NCI-H345 treated with DMSO at 0.1 percent for 48 hours (cell line): ENCODE measurements at regions not wholly inside any gene's neighbourhood (a gene's known extent, or its start where the extent isn't known, plus 50 kb on each side); places are given as distances from the start of the nearest gene placed in this dataset.
"Not testable (repeated sequence)": the region's sequence is repeated elsewhere in the genome, so short reads cannot be mapped to it uniquely, and the experiment has no call there.

ENCODE experiments used
- DNase-seq: peaks from one replicate; lab custom pipeline; 2025; ENCODE audit not compliant: unreplicated experiment; lab: John Stamatoyannopoulos, UW

DNA sequence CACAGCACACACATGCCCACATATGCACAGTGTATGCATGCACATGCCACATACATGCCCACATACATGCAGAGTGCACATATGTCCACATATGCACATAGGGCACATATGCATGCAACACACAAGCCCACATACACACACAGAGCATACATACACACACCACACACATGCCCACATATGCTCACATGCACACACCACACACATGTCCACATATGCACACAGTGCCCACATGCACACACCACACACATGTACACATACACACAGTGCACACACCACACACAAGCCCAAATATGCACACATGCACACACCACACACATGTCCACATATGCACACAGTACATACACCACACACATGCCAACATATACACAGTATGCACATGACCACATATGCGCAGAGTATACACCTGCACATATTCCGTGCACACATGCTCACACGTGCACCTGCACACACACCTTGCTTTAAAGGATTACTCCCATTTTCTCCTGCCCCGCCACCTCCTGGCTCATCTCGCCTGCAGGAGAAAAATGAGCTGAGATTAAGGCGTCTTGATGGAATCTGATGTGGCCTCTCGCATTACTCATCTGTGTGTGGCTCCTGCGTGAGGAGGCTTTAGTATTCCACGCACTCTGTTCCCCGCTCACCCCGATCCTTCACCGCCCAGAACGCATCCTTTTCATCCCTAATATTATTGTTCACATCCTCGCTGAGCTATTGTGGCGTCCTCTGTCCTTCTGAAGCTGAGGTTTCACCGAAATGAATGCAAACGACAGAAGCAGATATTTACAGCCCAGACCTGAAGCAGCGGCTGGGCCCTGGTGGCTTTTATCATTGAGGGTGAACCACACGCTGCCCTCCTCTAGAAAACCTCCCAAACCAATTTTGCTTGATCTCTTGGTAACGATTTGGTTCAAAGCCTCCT lies 182.7 kb downstream of the OLFM1 start:
- no peak for DNase-seq

DNA sequence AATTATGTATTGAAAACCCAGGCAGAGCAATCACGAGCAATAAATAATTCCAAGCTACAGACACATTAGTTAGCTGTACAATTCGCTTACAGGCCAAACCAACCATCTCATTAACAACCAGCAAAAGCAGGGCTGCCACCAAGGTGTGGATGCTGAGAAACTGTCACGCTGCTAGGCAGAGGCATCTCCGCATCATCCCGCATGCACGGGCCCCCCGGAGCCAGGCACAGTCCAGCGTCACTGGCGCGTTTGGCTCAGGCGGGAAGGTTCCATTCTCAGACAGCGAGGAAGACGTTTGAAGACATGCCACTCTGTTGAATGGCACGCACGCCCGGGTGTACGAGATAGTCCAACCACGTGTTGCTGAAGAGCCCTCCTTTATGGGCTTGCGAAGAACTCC lies 184.0 kb downstream of the OLFM1 start:
- DNase-seq = no peak

DNA sequence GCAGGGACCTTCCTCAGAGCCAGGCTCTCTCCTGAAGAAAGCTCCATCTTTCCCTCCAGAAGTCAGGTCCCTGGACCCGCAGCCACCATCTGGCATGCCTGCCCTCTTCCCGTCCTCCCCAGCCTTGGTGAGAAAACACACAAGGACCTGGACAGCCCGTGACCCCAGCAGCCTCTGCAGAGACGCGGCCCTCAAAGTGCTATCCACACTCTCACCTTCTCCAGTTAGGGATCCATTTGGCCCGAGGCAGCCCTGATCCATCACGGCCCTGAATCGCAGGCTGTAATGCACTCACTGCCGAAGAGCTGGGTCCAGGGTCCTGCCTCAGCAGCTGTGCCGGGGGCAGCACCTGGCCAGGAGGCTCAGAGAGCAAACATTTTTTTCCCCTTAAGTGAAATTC lies 185.1 kb downstream of the OLFM1 start:
- no peak for DNase-seq

DNA sequence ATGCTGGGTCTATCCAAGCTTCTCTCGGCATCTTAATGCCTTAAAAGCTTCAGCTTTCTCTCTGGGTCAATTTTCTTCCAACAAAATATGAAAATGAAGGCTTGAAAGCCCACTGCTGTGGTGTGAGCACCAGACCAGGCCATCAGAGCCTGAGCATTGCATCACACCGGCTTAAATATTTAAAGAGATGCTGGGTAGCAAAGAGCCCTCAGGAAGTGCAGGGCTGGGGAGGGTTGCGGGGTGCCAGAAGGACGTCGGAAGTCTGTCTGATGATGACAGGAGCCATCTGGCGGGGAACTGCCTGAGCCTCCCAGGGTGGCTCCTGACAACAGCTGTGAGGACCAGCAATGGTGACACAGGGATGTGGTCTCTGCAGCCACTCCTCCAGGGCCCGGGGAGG lies 185.5 kb downstream of the OLFM1 start:
- no peak for DNase-seq

DNA sequence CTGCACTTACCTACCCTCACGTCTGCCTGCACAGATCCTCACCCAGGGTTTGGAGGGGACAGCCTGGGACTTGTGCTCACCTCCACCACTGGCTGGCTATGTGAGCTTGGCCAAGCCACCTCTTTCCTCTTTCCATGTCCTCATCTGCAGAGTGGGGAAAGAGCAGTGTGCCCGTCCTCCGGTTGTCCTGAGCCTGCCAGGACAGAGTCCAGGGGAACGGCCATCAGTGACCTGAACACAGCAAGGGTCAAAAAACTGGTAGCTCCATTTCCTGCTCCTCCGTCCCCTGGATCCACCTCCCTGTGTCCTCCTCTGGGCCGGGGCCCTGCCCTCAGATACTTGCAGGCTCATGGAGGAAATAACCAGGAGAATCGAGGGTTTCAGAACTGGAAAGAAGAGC lies 187.7 kb downstream of the OLFM1 start:
- no peak for DNase-seq

DNA sequence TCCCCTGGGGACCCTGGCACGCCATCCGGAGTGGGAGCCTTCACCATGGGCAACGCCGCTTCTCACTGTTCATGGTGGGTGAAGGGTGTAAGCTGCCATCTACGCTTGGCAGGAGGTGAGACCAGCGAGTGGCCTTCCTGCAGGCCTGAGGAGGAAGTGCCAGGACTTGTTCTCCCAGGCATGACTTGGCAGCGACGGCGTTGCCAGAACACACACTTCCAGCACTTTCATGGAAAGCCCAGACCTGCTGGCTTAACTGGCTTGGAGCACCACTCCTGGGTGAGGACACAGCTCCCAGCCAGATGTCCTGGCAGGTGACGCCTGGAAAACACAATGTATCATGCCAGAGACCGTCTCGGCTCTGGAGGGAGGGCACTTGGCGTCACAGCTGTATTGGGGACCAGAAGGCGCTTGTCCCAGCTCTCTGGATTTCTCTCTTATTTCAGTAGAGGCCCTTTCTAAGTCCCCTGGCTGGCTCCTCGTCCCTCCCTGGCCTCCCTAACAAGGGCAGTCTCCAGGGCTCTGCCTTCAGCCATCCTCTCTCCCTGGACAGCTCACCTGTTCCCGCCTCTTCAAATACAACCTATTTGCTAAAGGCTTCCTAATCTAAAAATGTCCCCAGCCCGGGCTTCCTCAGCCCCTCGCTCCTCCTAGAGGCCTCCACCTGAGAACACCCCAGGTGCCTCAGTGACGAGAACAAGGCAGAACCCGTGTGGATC lies 188.3 kb downstream of the OLFM1 start:
- DNase-seq = no peak

DNA sequence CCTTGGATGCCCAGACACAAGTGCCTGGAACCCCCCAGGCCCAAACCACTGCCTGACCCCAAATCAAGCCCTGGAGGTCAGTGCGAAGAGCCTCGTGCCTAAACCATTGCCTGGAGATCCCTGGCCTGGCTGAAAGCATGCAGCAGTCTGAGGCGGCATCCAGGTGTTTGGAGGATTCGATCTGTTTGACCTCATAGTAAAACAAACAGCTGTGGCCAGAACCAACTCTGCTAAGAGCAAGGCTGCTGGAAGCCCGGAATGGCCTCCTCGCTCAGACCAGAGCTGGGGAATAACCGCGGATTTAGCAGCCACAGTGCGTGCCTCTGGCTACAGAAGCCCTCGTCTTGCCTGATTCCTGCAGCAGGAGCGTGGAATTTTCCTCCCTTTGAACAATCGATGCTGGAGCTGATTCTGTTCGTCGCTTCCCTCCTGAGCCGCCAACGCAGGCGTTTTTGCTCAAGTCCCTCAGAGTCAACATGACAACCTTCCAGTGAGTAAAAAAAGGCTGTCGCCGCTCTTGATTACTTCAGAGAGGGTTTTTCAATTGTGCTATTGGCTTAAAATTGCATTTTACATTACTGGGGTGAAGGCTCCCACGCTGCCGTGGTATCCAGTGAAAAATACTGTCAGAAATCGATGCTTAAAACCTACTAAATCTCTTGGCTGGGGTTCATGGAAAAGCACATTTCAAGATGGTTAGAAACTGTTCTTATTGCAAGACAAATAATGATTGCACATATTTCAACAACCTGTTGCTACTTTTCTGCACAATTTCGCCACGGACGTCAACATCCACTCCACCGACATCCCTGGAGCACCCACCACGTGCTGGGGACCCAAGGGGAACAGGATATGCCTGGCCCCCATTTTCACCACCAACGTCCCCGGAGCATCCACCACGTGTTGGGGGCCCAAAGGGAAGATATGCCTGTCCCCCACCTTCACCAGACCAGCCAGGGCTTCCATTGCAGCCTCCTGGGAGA lies 190.0 kb downstream of the OLFM1 start:
- DNase-seq = no peak

DNA sequence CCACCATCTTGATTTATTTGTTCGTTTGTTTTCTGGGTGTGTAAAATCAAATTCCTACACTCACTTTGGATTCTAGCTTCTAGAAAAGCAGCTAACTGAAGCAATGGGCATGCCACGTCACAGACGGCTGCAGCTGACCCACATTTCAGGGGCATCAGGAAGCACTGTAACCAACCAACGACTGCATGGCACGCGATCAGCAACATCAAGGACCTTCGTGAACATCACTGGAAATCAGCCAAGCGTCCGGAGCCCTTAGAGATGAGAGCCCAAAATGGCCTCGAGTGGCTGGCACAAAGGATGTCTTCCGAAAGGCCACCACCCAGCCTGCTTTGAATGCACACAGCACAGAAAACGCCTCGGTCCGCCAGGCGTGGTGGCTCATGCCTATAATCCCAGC lies 191.1 kb downstream of the OLFM1 start:
- no peak for DNase-seq

DNA sequence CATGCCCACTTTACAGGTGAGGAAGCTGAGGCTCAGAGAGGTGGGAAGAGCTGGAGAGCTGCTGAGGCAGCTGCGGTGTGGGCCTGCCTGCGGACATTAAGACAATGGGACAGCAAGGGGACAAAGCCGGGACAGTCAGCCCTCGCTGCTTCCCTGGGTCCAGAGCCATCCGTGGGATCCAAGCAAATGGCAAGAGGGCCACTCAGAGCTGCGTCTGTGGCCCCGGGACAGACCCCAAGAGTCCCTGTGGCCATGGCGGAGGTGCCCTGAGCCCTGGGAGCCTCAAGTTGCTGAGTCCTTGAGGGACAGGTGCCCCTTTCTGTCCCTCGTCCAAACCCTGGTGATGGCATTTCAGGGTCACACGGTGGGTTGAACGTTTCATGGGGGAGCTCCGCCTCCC lies 191.9 kb downstream of the OLFM1 start:
- DNase-seq = no peak

DNA sequence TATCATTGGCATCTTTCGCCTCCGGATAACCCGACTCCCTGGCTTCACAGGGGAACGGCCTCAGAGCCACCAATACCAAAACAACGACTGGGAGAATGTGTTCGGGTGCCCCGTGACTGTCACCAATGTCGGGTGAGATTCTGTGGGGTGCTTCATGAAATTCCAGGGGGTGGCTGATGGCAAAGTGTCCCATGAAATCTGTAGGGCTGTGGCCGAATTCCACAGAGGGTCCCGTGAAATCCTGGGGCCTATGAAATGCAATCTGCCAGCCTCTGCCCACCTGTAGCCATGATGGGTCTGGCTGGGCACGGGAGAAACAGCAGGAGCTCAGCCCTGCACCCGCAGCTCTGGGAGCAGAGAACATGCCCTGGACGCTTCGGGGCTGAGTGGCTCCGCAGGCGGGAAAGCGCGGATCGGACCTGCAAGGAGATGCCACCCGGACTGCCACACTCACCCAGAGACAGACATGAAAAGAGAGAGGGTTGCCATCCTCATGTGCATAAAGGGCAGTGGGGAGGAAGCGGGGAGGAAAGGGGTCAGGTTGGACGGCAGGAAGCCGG lies 192.4 kb downstream of the OLFM1 start:
- no peak for DNase-seq

DNA sequence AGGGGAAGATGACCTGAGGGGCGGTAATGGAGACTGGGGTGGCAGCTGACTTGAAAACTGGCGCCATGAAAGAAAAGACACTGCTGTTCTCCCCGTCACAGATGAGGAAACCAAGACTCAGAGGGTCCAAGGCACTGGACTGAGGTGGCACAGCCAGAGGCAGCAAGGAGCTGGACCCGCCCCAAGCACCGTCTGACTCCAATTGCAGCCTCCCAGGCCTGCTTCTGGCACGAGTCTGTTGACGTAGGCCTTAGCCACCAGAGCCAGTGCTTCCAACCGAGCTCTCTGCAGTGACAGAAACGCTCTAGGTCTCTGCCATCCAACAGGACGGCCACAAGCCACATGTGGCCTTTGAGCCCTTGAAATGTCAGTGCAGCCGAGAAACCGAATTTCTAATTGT lies 193.2 kb downstream of the OLFM1 start:
- DNase-seq = no peak

DNA sequence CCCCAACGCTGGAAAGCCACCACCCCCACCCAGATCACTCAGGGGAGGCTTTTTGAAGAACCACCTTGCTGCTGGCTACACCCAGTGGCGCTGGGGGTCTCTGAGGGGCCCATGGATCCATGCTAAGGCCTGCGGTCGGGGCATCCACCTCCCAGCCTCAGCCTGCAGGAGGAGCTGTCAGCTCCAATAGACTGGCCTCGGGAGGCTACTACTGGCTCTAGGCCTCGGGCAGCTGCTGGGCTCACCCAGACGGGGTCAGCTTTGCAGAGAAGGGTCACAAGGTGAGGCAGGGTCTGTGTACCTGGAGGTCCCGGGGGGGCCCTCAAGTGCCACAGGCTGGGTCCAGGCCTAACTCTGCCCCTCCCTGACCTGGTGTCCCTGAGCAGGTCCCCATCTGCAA lies 193.7 kb downstream of the OLFM1 start:
- DNase-seq = no peak

DNA sequence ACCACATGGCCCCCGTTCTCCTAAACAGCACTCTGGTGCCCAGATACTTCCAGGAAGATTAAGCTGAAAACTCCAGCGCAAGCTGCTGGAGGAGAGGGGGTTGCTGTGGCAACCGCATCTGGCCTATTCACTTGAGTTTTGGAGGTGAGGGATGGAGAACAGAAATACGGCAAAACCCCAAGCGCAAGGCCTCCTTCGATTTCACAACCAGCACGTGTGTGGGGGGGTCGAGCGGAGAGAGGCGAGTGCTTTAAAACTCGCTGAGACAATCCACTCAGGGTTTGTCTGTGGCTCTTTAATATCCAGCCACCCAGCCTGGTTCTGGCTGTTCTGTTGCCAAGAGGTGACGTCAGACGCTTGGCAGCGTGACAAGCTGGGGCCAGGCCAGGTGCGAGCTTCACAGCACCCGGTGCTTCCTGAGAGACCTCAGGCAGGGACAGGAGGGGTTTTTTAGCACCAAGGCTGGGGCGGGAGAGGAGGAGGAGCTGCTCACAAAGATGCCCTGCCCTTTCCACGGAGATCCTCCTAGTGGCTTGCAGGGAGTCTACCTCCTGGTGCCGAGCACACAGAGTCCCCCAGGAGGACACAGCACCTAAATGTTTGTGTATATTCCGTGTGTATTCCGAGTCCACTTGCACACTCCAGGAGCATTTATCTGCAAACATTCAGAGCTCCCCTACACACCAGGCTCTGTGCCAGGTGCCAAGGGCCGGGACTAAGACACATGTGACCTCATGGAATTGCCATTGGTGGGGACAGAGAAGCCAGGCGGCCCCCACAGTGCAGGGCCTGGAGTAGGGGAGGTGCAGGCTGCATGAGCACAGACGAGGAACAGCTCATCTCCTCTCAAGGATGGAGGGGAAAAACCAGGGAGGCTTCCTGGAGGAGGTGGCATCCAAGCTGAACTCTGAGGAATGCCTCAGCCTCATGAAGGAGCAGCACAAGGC lies 194.6 kb downstream of the OLFM1 start:
- peak; percentile 96 for DNase-seq

DNA sequence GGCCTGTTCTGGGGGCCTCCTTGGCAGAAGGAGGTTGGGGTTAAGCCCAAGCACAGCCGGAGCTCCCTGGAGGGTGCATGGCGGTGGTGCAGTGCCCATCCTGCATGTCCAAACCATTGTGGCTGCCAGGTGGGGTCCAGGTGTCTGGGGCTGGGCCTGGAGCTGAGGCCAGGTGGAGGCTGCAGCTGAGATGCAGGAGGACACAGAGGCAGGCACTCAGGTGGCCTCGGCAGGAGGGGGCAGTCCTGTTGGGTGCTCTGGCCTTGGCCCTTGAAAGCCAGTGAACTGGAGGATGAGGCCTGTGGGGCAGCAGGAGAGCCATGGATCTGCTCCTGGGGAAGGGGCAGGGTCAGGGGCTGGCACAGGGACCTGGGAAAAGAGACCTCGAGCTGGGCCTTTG lies 195.3 kb downstream of the OLFM1 start:
- DNase-seq = no peak

DNA sequence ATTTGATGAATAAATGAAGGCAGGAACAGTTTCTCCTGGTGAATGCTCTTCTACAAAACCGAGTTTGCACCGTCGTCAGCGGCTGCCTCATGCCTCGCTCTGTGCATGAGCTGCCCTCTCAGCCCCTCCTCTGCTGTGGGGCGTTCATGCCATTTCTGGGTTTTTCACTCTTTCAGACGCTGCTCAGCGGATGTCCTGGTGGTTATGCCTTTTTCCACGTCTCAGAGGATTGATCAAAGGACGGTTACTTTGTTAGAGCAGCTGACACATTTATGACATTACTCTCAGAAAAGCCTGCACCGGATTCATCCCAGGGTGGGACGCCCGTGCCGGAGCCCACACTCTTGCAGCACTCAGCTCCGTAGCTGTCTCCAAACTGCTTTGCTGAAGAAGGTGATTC lies 195.9 kb upstream of the PPP1R26 start:
- DNase-seq = no peak

DNA sequence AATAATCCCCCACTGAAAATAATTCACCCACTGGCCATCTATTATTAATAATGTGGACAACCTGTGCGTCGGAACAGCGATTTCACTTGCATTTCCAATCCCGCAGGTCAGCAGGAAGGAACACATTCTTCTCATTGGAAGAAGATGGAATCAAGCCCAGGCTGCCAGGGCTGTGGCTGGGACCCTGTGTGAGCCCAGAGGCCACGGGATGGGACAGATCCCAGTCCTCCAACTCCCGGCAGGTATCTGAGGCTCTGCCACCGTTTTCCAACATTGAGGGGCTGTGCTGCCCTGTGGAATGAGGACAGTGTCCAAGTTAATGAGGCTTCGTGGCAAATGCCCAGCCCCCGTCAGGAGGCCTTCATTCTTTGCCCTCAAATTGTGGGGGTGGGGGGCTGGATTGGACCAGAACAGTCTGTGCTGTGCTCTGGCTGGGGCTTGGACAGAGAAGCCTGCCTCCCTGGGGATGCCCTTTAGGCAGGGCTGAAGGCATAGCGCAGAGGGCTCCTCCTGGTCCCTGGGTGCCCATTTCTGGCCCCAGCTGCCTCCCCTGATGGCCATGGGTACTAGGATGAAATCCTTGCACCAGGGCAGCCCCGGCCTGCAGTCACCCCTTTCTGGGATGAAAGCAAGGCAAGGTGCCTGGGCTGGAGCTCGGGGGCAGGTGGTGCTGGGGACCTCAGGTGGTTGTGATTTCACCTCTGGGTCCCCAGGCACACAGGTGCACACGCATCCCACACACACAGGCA lies 195.0 kb upstream of the PPP1R26 start:
- DNase-seq = no peak

DNA sequence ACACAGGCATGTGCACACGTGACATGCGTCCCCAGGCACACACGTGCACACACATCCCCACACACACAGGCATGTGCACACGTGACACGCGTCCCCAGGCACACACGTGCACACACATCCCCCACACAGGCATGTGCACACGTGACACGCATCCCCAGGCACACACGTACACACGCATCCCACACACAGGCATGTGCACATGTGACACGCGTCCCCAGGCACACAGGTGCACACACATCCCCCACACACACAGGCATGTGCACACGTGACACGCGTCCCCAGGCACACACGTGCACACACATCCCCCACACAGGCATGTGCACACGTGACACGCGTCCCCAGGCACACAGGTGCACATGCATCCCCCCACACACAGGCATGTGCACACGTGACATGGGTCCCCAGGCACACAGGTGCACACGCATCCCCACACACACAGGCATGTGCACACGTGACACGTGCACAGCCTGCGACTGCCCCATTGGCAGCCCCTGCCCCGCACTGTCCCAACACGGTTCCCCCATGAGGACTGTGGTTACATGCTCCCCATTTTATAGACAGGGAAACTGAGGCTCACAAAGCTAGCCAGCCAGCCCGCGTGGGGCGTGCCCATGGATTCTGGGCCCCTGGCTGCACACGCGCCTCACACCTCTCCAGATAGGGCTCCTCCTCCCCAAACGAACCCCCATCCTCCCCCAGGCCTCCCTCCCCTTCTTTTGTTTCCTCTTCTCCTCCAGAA lies 193.2 kb upstream of the PPP1R26 start:
- not testable (repeated sequence) for DNase-seq

DNA sequence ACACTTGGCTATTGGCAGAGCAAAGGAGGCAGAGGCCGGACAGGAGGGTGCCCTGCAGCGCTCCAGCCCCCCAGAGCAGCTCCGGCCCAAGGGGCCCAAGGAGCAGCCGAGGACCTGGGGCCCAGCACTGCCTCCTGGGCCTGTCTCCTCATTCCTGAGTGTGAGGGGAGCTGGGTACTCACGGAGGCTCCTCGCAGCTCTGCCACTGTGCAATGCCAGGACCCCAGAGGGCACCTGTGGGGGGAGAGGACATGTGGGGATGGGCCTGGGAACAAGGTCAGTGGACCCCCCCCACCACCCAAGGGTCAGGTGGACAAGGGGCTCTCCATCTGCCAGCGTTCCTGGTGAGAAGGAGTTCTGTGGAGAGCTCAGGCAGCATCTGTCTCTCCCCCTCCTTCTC lies 192.6 kb upstream of the PPP1R26 start:
- DNase-seq = no peak
